Stomach (tissue), 8 donors: ENCODE measurements at regions not wholly inside any gene's neighbourhood (a gene's known extent, or its start where the extent isn't known, plus 50 kb on each side); places are given as distances from the start of the nearest gene placed in this dataset.

Experiments
- DNase-seq, 2 donors: peaks; one replicate each; pipeline versions ENCODE4 v3.0.0 to v3.0.0-alpha.2; 2013 to 2019
- H3K27ac ChIP-seq, 5 donors: fragments of 200-600 bp in 4 of 5; sonication (generic) in 4 of 5; one replicate each; pipeline ENCODE4 v1.5.1; 2013 to 2019; ENCODE audit warnings: mild to moderate bottlenecking in 1 of 5, moderate library complexity in 1 of 5
- H3K27me3 ChIP-seq, 3 donors: fragments of 200-600 bp; sonication (generic); one replicate each; pipeline ENCODE4 v1.5.1; 2017 to 2019; ENCODE audit warnings: mixed run types in 1 of 3
- H3K36me3 ChIP-seq, 4 donors: fragments of 200-600 bp; sonication (generic); 1 replicate in 3 of 4; 2 replicates in 1 of 4; pipeline ENCODE4 v1.5.1; 2016 to 2019
- H3K4me1 ChIP-seq, 4 donors: fragments of 200-600 bp; sonication (generic); one replicate each; pipeline ENCODE4 v1.5.1; 2016 to 2019
- H3K4me3 ChIP-seq, 4 donors: fragments of 200-600 bp; sonication (generic) in 3 of 4; one replicate each; pipeline ENCODE4 v1.5.1; 2016 to 2019; ENCODE audit warnings: mild to moderate bottlenecking in 1 of 4
- H3K9me3 ChIP-seq, 4 donors: fragments of 200-600 bp; sonication (generic); one replicate each; pipeline ENCODE4 v1.5.1; 2016 to 2019
- CTCF ChIP-seq, 7 experiments: fragments of 450-650 bp in 4 of 7; fragments of 200-600 bp in 3 of 7; sonication (generic) in 3 of 7; IDR thresholded peaks; one replicate each; pipeline ENCODE4 v1.5.1; 2016 to 2019; ENCODE audit warnings: antibody characterized with exemption in 7 of 7, control low read depth in 2 of 7, mild to moderate bottlenecking in 1 of 7
- EP300 ChIP-seq: sonication (generic); formaldehyde crosslinking; IDR thresholded peaks from one replicate; pipeline ENCODE4 v1.6.1; 2017; ENCODE audit warnings: antibody characterized with exemption
- POLR2A ChIP-seq, 4 donors: fragments of 450-650 bp; IDR thresholded peaks; one replicate each; pipeline ENCODE4 v1.6.1; 2016; ENCODE audit warnings: antibody characterized with exemption in 4 of 4, control low read depth in 2 of 4, mild to moderate bottlenecking in 1 of 4, moderate library complexity in 1 of 4
- POLR2AphosphoS5 ChIP-seq, 3 donors: sonication (generic); formaldehyde crosslinking; IDR thresholded peaks; one replicate each; pipeline ENCODE4 v1.6.1; 2016; ENCODE audit warnings: antibody characterized with exemption in 3 of 3
- WGBS, 5 donors: extraction: QIAGEN DNeasy Blood & Tissue Kit in 3 of 5; methylation state at CpG; one replicate each; pipeline versions ENCODE4 v1.1.5 to v1.1.7; 2013 to 2018; 5-methylcytosine and 5-hydroxymethylcytosine counted together
- intact Hi-C: fragments of 100-400 bp; cut with DNase I; formaldehyde crosslinking; loops from one replicate; pipeline ENCODE4 v1.15.1; 2023; ENCODE audit warnings: low total_unique reads
- donor health status: healthy with polysubstance abuse.
- donor health status: Bipolar disorder and iron deficiency.
- donor health status: healthy.

DNA sequence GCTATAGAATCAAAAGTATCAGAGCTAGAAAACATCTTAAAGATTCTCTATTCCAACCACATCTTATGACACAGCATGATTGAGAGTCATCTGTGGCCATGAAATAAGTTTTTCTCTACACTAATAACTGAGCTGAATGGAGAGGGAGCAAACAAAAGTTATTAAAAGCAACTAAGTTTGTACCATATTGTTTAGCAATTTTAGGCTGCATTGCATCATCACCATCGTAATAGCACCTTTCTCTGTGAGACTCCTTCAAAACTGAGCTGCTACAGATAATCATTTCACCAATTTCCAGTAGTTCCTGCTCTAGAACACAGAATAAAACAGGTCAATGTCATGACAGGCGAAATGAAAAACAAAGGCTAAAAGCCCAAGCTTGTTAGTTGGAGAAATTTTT is 1183.9 kb downstream of the DIAPH3 start:
- Histone ChIP-seq H3K9me3 (peaks cover 0 to 17% (median 2%) of the 10 kb centered on the region in 4 donors), H3K4me1 (no peaks in the 10 kb centered on the region), H3K27ac (no peak overlapping the region), H3K36me3 (no peaks in the 10 kb centered on the region), H3K27me3 (no peaks in the 10 kb centered on the region), H3K4me3 (no peak overlapping the region)
- no peak for DNase-seq
- TF ChIP-seq POLR2AphosphoS5 (IDR thresholded peaks at IDR 0.05) (no peak), EP300 (no peak), CTCF (IDR thresholded peaks at IDR 0.05) (no peak), POLR2A (IDR thresholded peaks at IDR 0.05) (no peak)
- intact Hi-C loops = no loop called here
- 76 to 88% (median 83%) methylated on average over 2 of the region's 2 CpGs for WGBS, 5 donors

GRCh38 chr13:58985845-58986244 is 1177.9 kb downstream of the DIAPH3 start:
- no peaks in the 10 kb centered on the region for H3K36me3 ChIP-seq
- intact Hi-C loops = no loop called here
- H3K27ac ChIP-seq = no peak overlapping the region
- H3K9me3 ChIP-seq = peaks cover 0 to 17% (median 2%) of the 10 kb centered on the region in 4 donors
- no peaks in the 10 kb centered on the region for H3K27me3 ChIP-seq
- 42 to 71% (median 62%) methylated on average over 3 of the region's 3 CpGs for WGBS, 5 donors
- TF ChIP-seq EP300 (no peak), POLR2A (IDR thresholded peaks at IDR 0.05) (no peak), CTCF (IDR thresholded peaks at IDR 0.05) (no peak), POLR2AphosphoS5 (IDR thresholded peaks at IDR 0.05) (no peak)
- peak in 1 of 2 donors; percentile 17 for DNase-seq
- H3K4me1 ChIP-seq = no peaks in the 10 kb centered on the region
- H3K4me3 ChIP-seq = no peak overlapping the region

- 82 to 93% (median 91%) methylated on average over 1 of the region's 1 CpG for WGBS, 5 donors
- no peaks in the 10 kb centered on the region for H3K36me3 ChIP-seq
- no peak for DNase-seq
- H3K27ac ChIP-seq = no peak overlapping the region
- H3K4me1 ChIP-seq = peaks cover 0 to 6% (median 0%) of the 10 kb centered on the region in 4 donors
- H3K27me3 ChIP-seq = no peaks in the 10 kb centered on the region
- no peak for TF ChIP-seq CTCF (IDR thresholded peaks at IDR 0.05)
- no peak for TF ChIP-seq POLR2A (IDR thresholded peaks at IDR 0.05)
- TF ChIP-seq EP300 = no peak
- no peak for TF ChIP-seq POLR2AphosphoS5 (IDR thresholded peaks at IDR 0.05)
- H3K9me3 ChIP-seq = no peaks in the 10 kb centered on the region
- no peak overlapping the region for H3K4me3 ChIP-seq
- intact Hi-C loops = no loop called here
Observed at GRCh38 chr13:58989556-58989955, 1174.2 kb downstream of the DIAPH3 start.

DNA sequence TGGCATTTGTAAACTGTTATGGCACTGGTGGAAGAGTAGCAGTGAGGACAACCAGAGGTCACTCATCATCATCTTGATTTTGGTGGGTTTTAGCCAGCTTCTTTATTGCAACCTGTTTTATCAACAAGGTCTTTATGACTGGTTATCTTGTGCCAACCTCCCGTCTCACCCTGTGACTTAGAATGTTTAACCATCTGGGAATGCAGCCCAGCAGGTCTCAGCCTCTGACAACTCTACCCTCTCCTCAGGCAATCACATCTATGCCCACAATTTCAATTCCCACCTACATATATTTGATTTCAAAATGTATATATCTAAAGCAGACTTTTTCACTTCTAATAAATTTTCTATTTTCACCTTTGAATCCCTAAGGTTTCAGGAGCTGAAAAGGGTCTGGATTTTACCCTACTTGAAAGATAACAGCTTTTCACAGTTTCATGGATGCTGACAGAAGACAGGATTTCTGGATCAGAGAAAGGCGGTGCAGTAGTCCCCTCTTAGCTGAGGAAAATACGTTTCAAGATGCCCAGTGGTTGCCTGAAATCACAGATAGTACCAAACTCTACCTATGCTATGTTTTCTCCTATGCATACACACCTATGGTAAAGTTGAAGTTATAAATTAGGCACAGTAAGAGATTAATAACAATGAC is 1171.8 kb downstream of the DIAPH3 start:
- H3K27ac ChIP-seq = no peak overlapping the region
- WGBS, 5 donors = 51 to 61% (median 54%) methylated on average over 3 of the region's 3 CpGs
- peaks cover 0 to 6% (median 0%) of the 10 kb centered on the region in 4 donors for H3K4me1 ChIP-seq
- no peaks in the 10 kb centered on the region for H3K27me3 ChIP-seq
- no peaks in the 10 kb centered on the region for H3K36me3 ChIP-seq
- TF ChIP-seq EP300 (no peak), POLR2A (IDR thresholded peaks at IDR 0.05) (no peak), POLR2AphosphoS5 (IDR thresholded peaks at IDR 0.05) (no peak), CTCF (IDR thresholded peaks at IDR 0.05) (no peak)
- no peaks in the 10 kb centered on the region for H3K9me3 ChIP-seq
- H3K4me3 ChIP-seq = peak overlapping the region in 1 of 4 donors; percentile 8
- DNase-seq = peak in 1 of 2 donors; percentile 31
- intact Hi-C loops = no loop called here
